Naive thymus-derived CD8-positive, alpha-beta T cell (primary cell): ENCODE measurements at regions not wholly inside any gene's neighbourhood (a gene's known extent, or its start where the extent isn't known, plus 50 kb on each side); places are given as distances from the start of the nearest gene placed in this dataset.
"Not testable (repeated sequence)": the region's sequence is repeated elsewhere in the genome, so short reads cannot be mapped to it uniquely, and the experiment has no call there.

Experiments
- ATAC-seq, 2 donors: fragments of 150-1000 bp; cut with Tn5 transposase in 1 of 2; sonication (Bioruptor Pico), chemical (Tn5 transposase) in 1 of 2; 1 replicate in 1 of 2; 2 replicates in 1 of 2; pipeline ENCODE4 v1.10.0; 2021; ENCODE audit warnings: mild to moderate bottlenecking in 2 of 2, moderate library complexity in 2 of 2
- POLR2A ChIA-PET: fragments of 350-600 bp; sonication (Branson Sonifier 250); formaldehyde crosslinking; loops from one replicate; lab custom pipeline; 2021; ENCODE audit warnings: antibody characterized with exemption; lab: Charles Lee
- DNase-seq, 10 donors: peaks; one replicate each; pipeline versions ENCODE4 v3.0.0 to v3.0.0-alpha.2; 2020 to 2022
- H3K27ac Mint-ChIP-seq, 10 donors: one replicate each; pipeline ENCODE4 v1.8.0; 2020 to 2022; ENCODE audit warnings: mild to moderate bottlenecking in 10 of 10, mixed read lengths in 10 of 10, moderate library complexity in 4 of 10, inconsistent platforms in 1 of 10
- H3K27me3 Mint-ChIP-seq, 5 donors: one replicate each; pipeline ENCODE4 v1.8.0; 2021 to 2022; ENCODE audit warnings: mixed read lengths in 5 of 5
- H3K36me3 Mint-ChIP-seq, 3 donors: one replicate each; pipeline ENCODE4 v1.8.0; 2020 to 2022; ENCODE audit warnings: mixed read lengths in 3 of 3, mild to moderate bottlenecking in 2 of 3, inconsistent platforms in 1 of 3
- H3K4me1 Mint-ChIP-seq, 4 donors: one replicate each; pipeline ENCODE4 v1.8.0; 2021 to 2022; ENCODE audit warnings: mixed read lengths in 4 of 4
- H3K4me3 Mint-ChIP-seq, 10 donors: one replicate each; pipeline ENCODE4 v1.8.0; 2020 to 2022; ENCODE audit warnings: mild to moderate bottlenecking in 10 of 10, mixed read lengths in 10 of 10, moderate library complexity in 6 of 10, inconsistent platforms in 1 of 10
- H3K9me3 Mint-ChIP-seq, 9 donors: one replicate each; pipeline ENCODE4 v1.8.0; 2020 to 2022; ENCODE audit warnings: mixed read lengths in 9 of 9, mild to moderate bottlenecking in 3 of 9, inconsistent platforms in 1 of 9, moderate library complexity in 1 of 9

DNA sequence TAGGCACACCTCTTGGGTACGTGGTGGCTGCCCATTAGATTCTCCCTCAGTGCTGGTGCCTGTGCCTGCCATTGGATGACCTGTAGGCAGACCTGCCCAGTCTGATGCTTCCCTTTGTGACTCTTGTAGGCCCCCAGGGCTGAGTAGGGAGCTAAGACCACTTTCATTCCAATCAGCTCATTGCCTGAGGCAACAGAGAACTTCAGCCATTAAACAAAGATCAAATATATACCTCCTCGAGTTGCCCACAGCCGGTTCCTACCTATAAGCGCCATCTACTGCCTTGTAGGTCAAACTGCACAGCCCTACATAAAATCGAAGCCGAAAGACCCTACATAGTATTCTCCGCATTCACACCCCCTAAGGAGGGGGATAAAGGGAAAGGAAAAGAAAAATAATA, 184.6 kb downstream of the ETAA1 start:
- no peak for ATAC-seq
- no peaks in the 10 kb centered on the region for H3K27me3 Mint-ChIP-seq
- POLR2A ChIA-PET: no interaction called here
- no peak overlapping the region for H3K27ac Mint-ChIP-seq
- peaks cover 15 to 53% (median 34%) of the 10 kb centered on the region in 9 donors for H3K9me3 Mint-ChIP-seq
- DNase-seq: no peak
- H3K4me3 Mint-ChIP-seq: no peak overlapping the region
- H3K36me3 Mint-ChIP-seq: peaks cover 0 to 35% (median 1%) of the 10 kb centered on the region in 3 donors
- H3K4me1 Mint-ChIP-seq: no peaks in the 10 kb centered on the region

GRCh38 chr2:67583185-67583584, 186.1 kb downstream of the ETAA1 start:
- no peaks in the 10 kb centered on the region for H3K4me1 Mint-ChIP-seq
- no peaks in the 10 kb centered on the region for H3K27me3 Mint-ChIP-seq
- H3K36me3 Mint-ChIP-seq: peaks cover 0 to 35% (median 1%) of the 10 kb centered on the region in 3 donors
- DNase-seq: no peak
- H3K27ac Mint-ChIP-seq: no peak overlapping the region
- no peak overlapping the region for H3K4me3 Mint-ChIP-seq
- peaks cover 16 to 53% (median 34%) of the 10 kb centered on the region in 9 donors for H3K9me3 Mint-ChIP-seq
- POLR2A ChIA-PET: no interaction called here
- no peak for ATAC-seq

- no peak for DNase-seq
- POLR2A ChIA-PET: no interaction called here
- H3K27me3 Mint-ChIP-seq: peaks cover 0 to 4% (median 0%) of the 10 kb centered on the region in 5 donors
- H3K4me3 Mint-ChIP-seq: no peak overlapping the region
- no peak for ATAC-seq
- H3K9me3 Mint-ChIP-seq: peaks cover 16 to 59% (median 36%) of the 10 kb centered on the region in 9 donors
- H3K36me3 Mint-ChIP-seq: peaks cover 0 to 39% (median 1%) of the 10 kb centered on the region in 3 donors
- H3K4me1 Mint-ChIP-seq: no peaks in the 10 kb centered on the region
- no peak overlapping the region for H3K27ac Mint-ChIP-seq
Observed at GRCh38 chr2:67585400-67585799, 188.3 kb downstream of the ETAA1 start.

DNA sequence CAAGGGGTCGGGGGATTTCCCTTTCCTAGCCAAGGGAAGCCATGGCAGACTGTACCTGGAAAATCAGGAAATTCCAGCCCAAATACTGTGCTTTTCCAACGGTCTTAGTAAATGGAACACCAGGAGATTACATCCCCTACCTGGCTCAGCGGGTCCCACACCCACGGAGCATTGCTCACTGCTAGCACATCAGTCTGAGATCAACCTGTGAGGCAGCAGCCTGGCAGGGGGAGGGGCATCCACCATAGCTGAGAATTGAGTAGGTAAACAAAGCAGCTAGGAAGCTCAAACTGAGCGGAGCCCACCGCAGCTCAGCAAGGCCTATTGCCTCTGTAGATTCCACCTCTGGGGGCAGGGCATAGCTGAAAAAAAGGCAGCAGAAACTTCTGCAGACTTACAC, 192.0 kb downstream of the ETAA1 start:
- H3K4me3 Mint-ChIP-seq, H3K4me1 Mint-ChIP-seq, ATAC-seq, POLR2A ChIA-PET, H3K27ac Mint-ChIP-seq, H3K27me3 Mint-ChIP-seq, DNase-seq: not testable (repeated sequence)
- Mint-ChIP-seq H3K36me3 (peaks cover 0 to 25% (median 1%) of the 10 kb centered on the region in 3 donors), H3K9me3 (peaks cover 16 to 62% (median 36%) of the 10 kb centered on the region in 9 donors)

DNA sequence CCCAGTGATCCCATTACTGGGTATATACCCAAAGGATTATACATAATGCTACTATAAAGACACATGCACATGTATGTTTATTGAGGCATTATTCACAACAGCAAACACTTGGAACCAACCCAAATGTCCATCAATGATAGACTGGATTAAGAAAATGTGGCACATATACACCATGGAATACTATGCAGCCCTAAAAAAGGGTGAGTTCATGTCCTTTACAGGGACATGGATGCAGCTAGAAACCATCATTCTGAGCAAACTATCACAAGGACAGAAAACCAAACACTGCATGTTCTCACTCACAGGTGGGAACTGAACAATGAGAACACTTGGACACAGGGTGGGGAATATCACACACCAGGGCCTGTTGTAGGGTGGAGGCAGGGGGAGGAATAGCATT, 197.4 kb downstream of the ETAA1 start:
- H3K4me1 Mint-ChIP-seq, H3K4me3 Mint-ChIP-seq, H3K27ac Mint-ChIP-seq, DNase-seq, H3K27me3 Mint-ChIP-seq, ATAC-seq, H3K36me3 Mint-ChIP-seq, POLR2A ChIA-PET: not testable (repeated sequence)
- H3K9me3 Mint-ChIP-seq: peaks cover 3 to 56% (median 23%) of the 10 kb centered on the region in 9 donors

- no peaks in the 10 kb centered on the region for H3K36me3 Mint-ChIP-seq
- ATAC-seq (no peak), DNase-seq (no peak)
- peaks cover 2 to 39% (median 17%) of the 10 kb centered on the region in 9 donors for H3K9me3 Mint-ChIP-seq
- POLR2A ChIA-PET: no interaction called here
- H3K27ac Mint-ChIP-seq: no peak overlapping the region
- H3K27me3 Mint-ChIP-seq: no peaks in the 10 kb centered on the region
- H3K4me1 Mint-ChIP-seq: no peaks in the 10 kb centered on the region
- H3K4me3 Mint-ChIP-seq: no peak overlapping the region
Observed at GRCh38 chr2:67596871-67597270, 199.7 kb downstream of the ETAA1 start.

DNA sequence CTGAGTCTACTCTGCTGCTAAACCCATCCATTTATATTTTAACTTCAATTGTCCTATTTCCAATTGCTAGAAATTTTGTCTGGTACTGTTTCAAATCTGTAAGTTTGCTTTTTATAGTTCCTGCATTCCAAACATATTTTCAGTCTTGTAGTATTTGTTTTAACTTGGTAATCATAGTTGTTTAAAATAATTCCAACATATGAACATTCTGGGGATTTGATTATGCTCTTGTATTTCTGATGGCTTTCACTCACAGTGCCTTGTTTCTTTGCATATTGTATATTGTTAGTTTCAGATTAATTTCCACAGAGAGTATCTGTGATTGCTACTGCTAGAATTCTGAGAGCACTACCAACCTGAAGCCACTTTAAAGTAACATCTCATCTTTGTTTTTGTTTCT, 202.4 kb downstream of the ETAA1 start:
- no peak overlapping the region for H3K4me3 Mint-ChIP-seq
- ATAC-seq (no peak), DNase-seq (no peak)
- POLR2A ChIA-PET: no interaction called here
- H3K36me3 Mint-ChIP-seq: no peaks in the 10 kb centered on the region
- H3K27me3 Mint-ChIP-seq: no peaks in the 10 kb centered on the region
- H3K4me1 Mint-ChIP-seq: no peaks in the 10 kb centered on the region
- H3K27ac Mint-ChIP-seq: no peak overlapping the region
- H3K9me3 Mint-ChIP-seq: peaks cover 0 to 29% (median 7%) of the 10 kb centered on the region in 9 donors

DNA sequence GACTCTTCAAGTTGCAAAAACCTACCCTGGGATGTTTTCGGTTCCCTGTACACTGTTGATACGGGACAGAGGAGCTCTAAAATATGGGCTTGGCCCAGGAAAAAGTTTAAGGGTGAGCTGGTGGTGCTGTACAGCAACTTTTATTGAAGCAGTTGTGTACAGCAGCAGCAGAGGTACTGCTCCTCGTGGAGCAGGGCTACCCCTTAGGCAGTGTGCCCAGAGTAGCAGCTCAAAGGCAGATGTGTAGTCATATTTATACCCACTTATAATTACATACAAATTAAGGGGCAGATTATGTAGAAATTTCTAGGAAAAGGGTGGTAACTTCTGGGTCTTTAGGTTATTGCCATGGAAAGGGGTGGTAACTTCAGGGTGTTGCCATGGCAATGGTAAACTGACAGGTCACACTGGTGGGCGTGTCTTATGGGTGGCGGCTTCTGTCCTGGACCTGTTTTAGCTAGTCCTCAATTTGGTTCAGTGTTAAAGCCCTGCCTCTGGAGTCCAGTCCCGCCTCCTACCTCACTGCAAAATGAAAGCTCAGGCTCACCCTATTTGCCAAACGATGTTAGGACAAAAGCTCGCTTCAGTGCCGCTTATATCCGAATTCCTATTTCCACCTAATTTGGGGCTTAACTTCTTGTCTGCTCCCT, 203.2 kb downstream of the ETAA1 start:
- Mint-ChIP-seq H3K4me3 (no peak overlapping the region), H3K27me3 (no peaks in the 10 kb centered on the region), H3K9me3 (peaks cover 0 to 27% (median 5%) of the 10 kb centered on the region in 9 donors), H3K36me3 (no peaks in the 10 kb centered on the region), H3K27ac (no peak overlapping the region), H3K4me1 (no peaks in the 10 kb centered on the region)
- DNase-seq (no peak), ATAC-seq (no peak)
- POLR2A ChIA-PET: no interaction called here

- H3K27ac Mint-ChIP-seq: no peak overlapping the region
- H3K27me3 Mint-ChIP-seq: no peaks in the 10 kb centered on the region
- DNase-seq: no peak
- no peak for ATAC-seq
- POLR2A ChIA-PET: no interaction called here
- H3K4me1 Mint-ChIP-seq: no peaks in the 10 kb centered on the region
- H3K4me3 Mint-ChIP-seq: no peak overlapping the region
- H3K36me3 Mint-ChIP-seq: no peaks in the 10 kb centered on the region
- H3K9me3 Mint-ChIP-seq: peaks cover 0 to 21% (median 4%) of the 10 kb centered on the region in 9 donors
Observed at GRCh38 chr2:67600946-67601345, 203.8 kb downstream of the ETAA1 start.

DNA sequence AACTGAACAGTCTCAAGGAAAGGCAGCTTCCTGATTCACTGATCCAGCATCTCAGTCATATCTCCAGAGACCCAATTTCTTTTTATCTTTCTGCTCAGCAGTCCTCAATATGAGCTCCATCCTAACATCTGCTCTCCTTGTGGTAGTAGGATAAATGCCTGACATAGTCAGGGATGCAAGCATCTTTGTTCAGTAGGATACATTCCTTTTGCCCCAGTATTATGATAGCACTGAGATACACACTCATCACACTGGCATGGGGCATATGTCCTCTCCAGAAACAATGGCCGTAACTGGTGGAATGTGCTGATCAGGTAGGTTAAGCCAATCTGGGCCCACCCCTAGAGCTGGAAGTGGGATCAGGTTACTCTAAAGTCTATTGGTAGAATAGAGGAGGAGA, 207.2 kb downstream of the ETAA1 start:
- peaks cover 0 to 6% (median 0%) of the 10 kb centered on the region in 9 donors for H3K9me3 Mint-ChIP-seq
- DNase-seq (no peak), ATAC-seq (no peak)
- no peak overlapping the region for H3K4me3 Mint-ChIP-seq
- peaks cover 0 to 4% (median 0%) of the 10 kb centered on the region in 5 donors for H3K27me3 Mint-ChIP-seq
- POLR2A ChIA-PET: no interaction called here
- H3K36me3 Mint-ChIP-seq: no peaks in the 10 kb centered on the region
- H3K4me1 Mint-ChIP-seq: no peaks in the 10 kb centered on the region
- no peak overlapping the region for H3K27ac Mint-ChIP-seq

GRCh38 chr2:67612576-67613042, 215.5 kb downstream of the ETAA1 start:
- H3K4me3 Mint-ChIP-seq: no peak overlapping the region
- peaks cover 0 to 4% (median 0%) of the 10 kb centered on the region in 5 donors for H3K27me3 Mint-ChIP-seq
- no peaks in the 10 kb centered on the region for H3K36me3 Mint-ChIP-seq
- H3K27ac Mint-ChIP-seq: no peak overlapping the region
- DNase-seq (no peak), ATAC-seq (no peak)
- POLR2A ChIA-PET: no interaction called here
- peaks cover 0 to 2% (median 0%) of the 10 kb centered on the region in 9 donors for H3K9me3 Mint-ChIP-seq
- peaks cover 0 to 3% (median 0%) of the 10 kb centered on the region in 4 donors for H3K4me1 Mint-ChIP-seq

- no peak overlapping the region for H3K27ac Mint-ChIP-seq
- peaks cover 0 to 3% (median 0%) of the 10 kb centered on the region in 4 donors for H3K4me1 Mint-ChIP-seq
- ATAC-seq (no peak), DNase-seq (no peak)
- peaks cover 0 to under 1% (median 0%) of the 10 kb centered on the region in 9 donors for H3K9me3 Mint-ChIP-seq
- no peaks in the 10 kb centered on the region for H3K36me3 Mint-ChIP-seq
- H3K27me3 Mint-ChIP-seq: no peaks in the 10 kb centered on the region
- POLR2A ChIA-PET: no interaction called here
- H3K4me3 Mint-ChIP-seq: no peak overlapping the region
Observed at GRCh38 chr2:67613227-67613626, 216.1 kb downstream of the ETAA1 start.

DNA sequence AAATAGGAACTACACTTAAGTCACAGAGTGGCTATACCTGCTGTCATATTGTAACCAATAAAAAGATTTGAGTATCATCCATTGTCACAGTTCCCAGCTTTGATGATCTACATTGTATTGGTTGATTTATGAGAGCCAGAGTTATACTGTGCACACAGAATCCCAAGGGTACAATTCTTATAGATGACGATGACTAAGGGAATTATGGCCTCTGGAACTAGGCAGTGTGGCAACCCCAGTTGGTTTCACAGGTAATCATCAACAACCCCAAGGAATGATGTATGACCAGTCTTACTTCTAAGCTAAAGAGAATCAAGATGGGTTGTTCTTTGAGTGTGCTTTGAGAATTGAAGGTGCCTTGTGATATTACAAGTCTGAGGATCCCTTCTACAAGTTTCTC, 217.3 kb downstream of the ETAA1 start:
- DNase-seq: no peak
- H3K27me3 Mint-ChIP-seq: no peaks in the 10 kb centered on the region
- no peak overlapping the region for H3K4me3 Mint-ChIP-seq
- H3K4me1 Mint-ChIP-seq: peaks cover 0 to 3% (median 0%) of the 10 kb centered on the region in 4 donors
- H3K9me3 Mint-ChIP-seq: no peaks in the 10 kb centered on the region
- H3K27ac Mint-ChIP-seq: no peak overlapping the region
- ATAC-seq: no peak
- no peaks in the 10 kb centered on the region for H3K36me3 Mint-ChIP-seq
- POLR2A ChIA-PET: no interaction called here

- POLR2A ChIA-PET: no interaction called here
- H3K4me1 Mint-ChIP-seq: peaks cover 0 to 3% (median 0%) of the 10 kb centered on the region in 4 donors
- no peak for DNase-seq
- H3K27ac Mint-ChIP-seq: no peak overlapping the region
- ATAC-seq: no peak
- no peaks in the 10 kb centered on the region for H3K27me3 Mint-ChIP-seq
- peaks cover 0 to under 1% (median 0%) of the 10 kb centered on the region in 9 donors for H3K9me3 Mint-ChIP-seq
- no peak overlapping the region for H3K4me3 Mint-ChIP-seq
- no peaks in the 10 kb centered on the region for H3K36me3 Mint-ChIP-seq
Observed at GRCh38 chr2:67616749-67617148, 219.6 kb downstream of the ETAA1 start.
